Fibroblast of the aortic adventitia (primary cell): ENCODE measurements at regions not wholly inside any gene's neighbourhood (a gene's known extent, or its start where the extent isn't known, plus 50 kb on each side); places are given as distances from the start of the nearest gene placed in this dataset.

Experiments used
- DNase-seq: peaks from one replicate; pipeline ENCODE4 v3.0.0-alpha.2; 2010; ENCODE audit warnings: low read depth
- H3K4me3 ChIP-seq: 2 replicates; pipeline ENCODE4 v1.5.1; 2011; ENCODE audit warnings: low read depth, mild to moderate bottlenecking, control low read depth, low read length, moderate library complexity
- CTCF ChIP-seq: IDR thresholded peaks from 2 replicates; pipeline ENCODE4 v1.5.1; 2011; ENCODE audit warnings: mild to moderate bottlenecking, low read length, control low read depth, inconsistent platforms; ENCODE audit not compliant: insufficient read depth

GRCh38 chr4:138802499-138802898 lies 213.1 kb upstream of the NOCT start:
- no peak for TF ChIP-seq CTCF
- no peak overlapping the region for H3K4me3 ChIP-seq
- DNase-seq = no peak

- no peak for DNase-seq
- H3K4me3 ChIP-seq = no peak overlapping the region
- TF ChIP-seq CTCF = no peak
Measured at GRCh38 chr4:138800421-138800820, 215.2 kb upstream of the NOCT start.

- no peak for DNase-seq
Measured at GRCh38 chr4:138798404-138798803, 217.2 kb upstream of the NOCT start.

GRCh38 chr4:138797646-138798045 lies 217.9 kb upstream of the NOCT start:
- TF ChIP-seq CTCF = no peak
- DNase-seq = no peak
- no peak overlapping the region for H3K4me3 ChIP-seq

More at GRCh38 chr4:138798404-138798803, 217.2 kb upstream of the NOCT start:
- H3K4me3 ChIP-seq = no peak overlapping the region
- TF ChIP-seq CTCF = no peak

GRCh38 chr4:138796761-138797160 lies 218.8 kb upstream of the NOCT start:
- no peak for TF ChIP-seq CTCF
- no peak for DNase-seq
- no peak overlapping the region for H3K4me3 ChIP-seq

- TF ChIP-seq CTCF = no peak
- no peak for DNase-seq
- no peak overlapping the region for H3K4me3 ChIP-seq
Measured at GRCh38 chr4:138790706-138791340, 224.8 kb upstream of the NOCT start.

GRCh38 chr4:138789796-138790195 lies 225.8 kb upstream of the NOCT start:
- no peak overlapping the region for H3K4me3 ChIP-seq
- DNase-seq = no peak
- no peak for TF ChIP-seq CTCF
